Testis (tissue), 2 donors: ENCODE measurements at regions not wholly inside any gene's neighbourhood (a gene's known extent, or its start where the extent isn't known, plus 50 kb on each side); places are given as distances from the start of the nearest gene placed in this dataset.

ENCODE experiments used
- CTCF ChIP-seq, 3 experiments: fragments of 450-650 bp in 2 of 3; fragments of 200-600 bp in 1 of 3; sonication (generic) in 1 of 3; IDR thresholded peaks; one replicate each; pipeline ENCODE4 v1.5.1; 2016 to 2019; ENCODE audit warnings: antibody characterized with exemption in 3 of 3, mild to moderate bottlenecking in 2 of 3, moderate library complexity in 1 of 3
- POLR2A ChIP-seq: fragments of 450-650 bp; IDR thresholded peaks from one replicate; pipeline ENCODE4 v1.6.1; 2017; ENCODE audit warnings: antibody characterized with exemption, mild to moderate bottlenecking, moderate library complexity

GRCh38 chr2:240302933-240303595, 132.4 kb upstream of the GPC1 start:
- TF ChIP-seq CTCF (IDR thresholded peaks at IDR 0.05): no peak
- TF ChIP-seq POLR2A: no peak
